Heart right ventricle (tissue), 16 donors: ENCODE measurements at regions not wholly inside any gene's neighbourhood (a gene's known extent, or its start where the extent isn't known, plus 50 kb on each side); places are given as distances from the start of the nearest gene placed in this dataset.

Experiments
- ATAC-seq, 8 donors: fragments of 200-7000 bp; cut with Tn5 transposase; one replicate each; pipeline ENCODE4 v1.9.1; 2020; ENCODE audit warnings: mild to moderate bottlenecking in 8 of 8, moderate library complexity in 8 of 8, moderate number of reproducible peaks in 1 of 8
- DNase-seq, 2 donors: peaks; one replicate each; pipeline ENCODE4 v3.0.0-alpha.2; 2020
- H3K27ac ChIP-seq, 10 donors: fragments of 200-600 bp; sonication (generic) in 2 of 10; one replicate each; pipeline versions ENCODE4 v1.5.0 to v1.8.0; 2020 to 2022; ENCODE audit warnings: mild to moderate bottlenecking in 3 of 10
- H3K27me3 ChIP-seq, 7 donors: fragments of 200-600 bp; one replicate each; pipeline ENCODE4 v1.8.0; 2021 to 2022; ENCODE audit warnings: mild to moderate bottlenecking in 2 of 7
- H3K36me3 ChIP-seq, 9 donors: fragments of 200-600 bp; sonication (generic) in 1 of 9; one replicate each; pipeline versions ENCODE4 v1.5.0 to v1.8.0; 2020 to 2022; ENCODE audit warnings: mild to moderate bottlenecking in 2 of 9
- H3K4me1 ChIP-seq, 9 donors: fragments of 200-600 bp; sonication (generic) in 1 of 9; one replicate each; pipeline versions ENCODE4 v1.5.0 to v1.8.0; 2020 to 2022; ENCODE audit warnings: mild to moderate bottlenecking in 4 of 9
- H3K4me3 ChIP-seq, 10 donors: fragments of 200-600 bp; sonication (generic) in 2 of 10; one replicate each; pipeline versions ENCODE4 v1.5.0 to v1.8.0; 2020 to 2022; ENCODE audit warnings: mild to moderate bottlenecking in 7 of 10, moderate library complexity in 2 of 10
- H3K9me3 ChIP-seq, 11 donors: fragments of 200-600 bp in 10 of 11; sonication (generic) in 2 of 11; one replicate each; pipeline versions ENCODE4 v1.5.0 to v1.8.0; 2013 to 2022; ENCODE audit warnings: mild to moderate bottlenecking in 2 of 11, control low read depth in 1 of 11, moderate library complexity in 1 of 11
- WGBS, 2 donors: extraction: QIAGEN DNeasy Blood & Tissue Kit; methylation state at CpG; one replicate each; pipeline ENCODE4 v1.1.7; 2013; ENCODE audit warnings: inconsistent platforms in 1 of 2; 5-methylcytosine and 5-hydroxymethylcytosine counted together
- intact Hi-C, 10 donors: fragments of 100-400 bp; cut with DNase I; formaldehyde crosslinking; loops; one replicate each; pipeline versions ENCODE4 v1.11.1 to v1.14.2; 2022
- TF ChIP-seq, protein P1 (sequence below), 9 donors: fragments of 200-600 bp; sonication (generic) in 2 of 9; IDR thresholded peaks; one replicate each; pipeline versions ENCODE4 v1.5.0 to v1.8.0; 2021 to 2022; ENCODE audit warnings: antibody characterized with exemption in 9 of 9, mild to moderate bottlenecking in 5 of 9, moderate library complexity in 1 of 9
- donor health status: Arrhythmogenic right ventricular cardiomyopathy.
- donor health status: ischemic (EF 13 %, LVEDD 7.1; RV severe dilation, severe dysfunction).
- donor health status: healthy with polysubstance abuse.
- donor health status: DM: no; HTN: yes; CAD: no.
- donor health status: DM: no; HTN: no; CAD: no.
- donor health status: ischemic (EF 25% LVEDD 6.9; RV normal size, moderate dysfunction).
- donor health status: ischemic (EF 25% LVEDD 5.7; RV mildly dilated, moderate dysfunction).
- donor health status: healthy.
- donor health status: DM: yes; HTN: yes; CAD: no.
- donor health status: Ischemic cardiomyopathy.
- donor health status: ischemic (EF 35%, LVEDD 5.7; RV mildly dilated, moderate dysfunction).
- donor health status: nonischemic (EF 11% LVEDD 7.7; RV severe dilation, severe dysfunction).
- donor health status: DM: yes; HTN: yes; CAD: no.
- donor health status: PGD.
- donor health status: ischemic (EF 29% LVEDD 5.4; RV normal size, mild dysfunction).
- donor health status: nonischemic (EF 23%, LVEDD 6.1; RV moderate dilation, normal function).

GRCh38 chr2:123415678-123416077 is 609.4 kb upstream of the CNTNAP5 start:
- TF ChIP-seq, protein P1, sequence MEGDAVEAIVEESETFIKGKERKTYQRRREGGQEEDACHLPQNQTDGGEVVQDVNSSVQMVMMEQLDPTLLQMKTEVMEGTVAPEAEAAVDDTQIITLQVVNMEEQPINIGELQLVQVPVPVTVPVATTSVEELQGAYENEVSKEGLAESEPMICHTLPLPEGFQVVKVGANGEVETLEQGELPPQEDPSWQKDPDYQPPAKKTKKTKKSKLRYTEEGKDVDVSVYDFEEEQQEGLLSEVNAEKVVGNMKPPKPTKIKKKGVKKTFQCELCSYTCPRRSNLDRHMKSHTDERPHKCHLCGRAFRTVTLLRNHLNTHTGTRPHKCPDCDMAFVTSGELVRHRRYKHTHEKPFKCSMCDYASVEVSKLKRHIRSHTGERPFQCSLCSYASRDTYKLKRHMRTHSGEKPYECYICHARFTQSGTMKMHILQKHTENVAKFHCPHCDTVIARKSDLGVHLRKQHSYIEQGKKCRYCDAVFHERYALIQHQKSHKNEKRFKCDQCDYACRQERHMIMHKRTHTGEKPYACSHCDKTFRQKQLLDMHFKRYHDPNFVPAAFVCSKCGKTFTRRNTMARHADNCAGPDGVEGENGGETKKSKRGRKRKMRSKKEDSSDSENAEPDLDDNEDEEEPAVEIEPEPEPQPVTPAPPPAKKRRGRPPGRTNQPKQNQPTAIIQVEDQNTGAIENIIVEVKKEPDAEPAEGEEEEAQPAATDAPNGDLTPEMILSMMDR (IDR thresholded peaks at IDR 0.05): no peak
- WGBS, 2 donors: 80 to 86% methylated on average over 2 of the region's 2 CpGs
- ATAC-seq (no peak), DNase-seq (no peak)
- intact Hi-C loops: no loop called here
- Histone ChIP-seq H3K4me3 (no peak overlapping the region), H3K4me1 (no peaks in the 10 kb centered on the region), H3K27me3 (no peaks in the 10 kb centered on the region), H3K27ac (no peak overlapping the region), H3K9me3 (peaks cover 0 to 3% (median 0%) of the 10 kb centered on the region in 11 donors), H3K36me3 (no peaks in the 10 kb centered on the region)

GRCh38 chr2:123419976-123420375 is 605.1 kb upstream of the CNTNAP5 start:
- intact Hi-C loops: no loop called here
- Histone ChIP-seq H3K4me1 (no peaks in the 10 kb centered on the region), H3K4me3 (no peak overlapping the region), H3K27me3 (no peaks in the 10 kb centered on the region), H3K36me3 (no peaks in the 10 kb centered on the region), H3K9me3 (peaks cover 0 to 3% (median 0%) of the 10 kb centered on the region in 11 donors), H3K27ac (no peak overlapping the region)
- TF ChIP-seq, protein P1 (IDR thresholded peaks at IDR 0.05): no peak
- ATAC-seq: no peak
- DNase-seq: no peak

GRCh38 chr2:123434546-123435395 is 590.3 kb upstream of the CNTNAP5 start:
- intact Hi-C loops: no loop called here
- Histone ChIP-seq H3K4me1 (no peaks in the 10 kb centered on the region), H3K9me3 (peaks cover 0 to 3% (median 0%) of the 10 kb centered on the region in 11 donors), H3K36me3 (no peaks in the 10 kb centered on the region), H3K4me3 (no peak overlapping the region), H3K27me3 (no peaks in the 10 kb centered on the region), H3K27ac (no peak overlapping the region)
- 91 to 92% methylated on average over 6 of the region's 6 CpGs for WGBS, 2 donors
- DNase-seq: no peak
- ATAC-seq: no peak
- TF ChIP-seq, protein P1 (IDR thresholded peaks at IDR 0.05): no peak

DNA sequence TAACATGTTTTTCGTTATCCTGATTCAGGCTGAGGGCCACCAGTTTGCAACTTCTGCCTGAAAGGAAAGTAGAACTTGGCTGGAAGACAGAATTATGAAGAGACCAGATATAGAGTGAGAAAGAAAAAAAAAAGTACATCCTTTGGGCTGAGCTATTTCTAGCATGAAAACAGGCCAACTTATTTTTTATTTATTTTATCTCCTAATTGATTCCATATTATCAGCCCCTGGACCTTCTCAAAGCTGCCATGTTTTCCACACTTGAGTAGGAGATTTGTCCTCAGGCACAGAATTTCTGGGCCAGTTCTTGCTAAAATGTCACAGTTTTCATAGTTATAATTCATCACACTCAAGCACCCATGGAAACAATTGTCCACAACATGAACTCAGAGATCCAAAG is 586.8 kb upstream of the CNTNAP5 start:
- no peaks in the 10 kb centered on the region for H3K27me3 ChIP-seq
- WGBS, 2 donors: 35 to 62% methylated on average over 1 of the region's 1 CpG
- no peak overlapping the region for H3K4me3 ChIP-seq
- ATAC-seq (no peak), DNase-seq (no peak)
- intact Hi-C loops: no loop called here
- no peaks in the 10 kb centered on the region for H3K4me1 ChIP-seq
- no peaks in the 10 kb centered on the region for H3K36me3 ChIP-seq
- peaks cover 0 to 3% (median 0%) of the 10 kb centered on the region in 11 donors for H3K9me3 ChIP-seq
- TF ChIP-seq, protein P1 (IDR thresholded peaks at IDR 0.05): no peak
- H3K27ac ChIP-seq: no peak overlapping the region
